A673 (cell line): ENCODE measurements at regions not wholly inside any gene's neighbourhood (a gene's known extent, or its start where the extent isn't known, plus 50 kb on each side); places are given as distances from the start of the nearest gene placed in this dataset.

ENCODE experiments used
- BruUV-seq: library from RNA; stranded (reverse); fragments of 400-500 nt; replicated peaks from 2 replicates; lab custom pipeline; 2021; lab: Mats Ljungman, UMichigan
- CTCF ChIA-PET: fragments of 300-600 bp; sonication (Branson Sonifier 250); formaldehyde crosslinking; loops from one replicate; lab custom pipeline; 2022; ENCODE audit warnings: antibody characterized with exemption; lab: Charles Lee
- POLR2A ChIA-PET: fragments of 300-600 bp; sonication (Branson Sonifier 250); formaldehyde crosslinking; loops from one replicate; lab custom pipeline; 2022; ENCODE audit warnings: antibody characterized with exemption; ENCODE audit not compliant: low non-redundant PET; lab: Charles Lee
- DNase-seq: peaks from one replicate; pipeline ENCODE4 v3.0.0-alpha.2; 2015; ENCODE audit warnings: low spot score
- H3K27ac ChIP-seq: fragments of 200-600 bp; sonication (generic); 2 replicates; pipeline ENCODE4 v1.5.1; 2016; ENCODE audit warnings: mixed run types, low read depth, mild to moderate bottlenecking, mixed read lengths, antibody characterized with exemption, low read length; ENCODE audit not compliant: poor library complexity, severe bottlenecking
- H3K27me3 ChIP-seq: fragments of 200-600 bp; sonication (generic); replicated peaks from 2 replicates; pipeline ENCODE4 v1.6.1; 2017; ENCODE audit warnings: mixed run types, low read depth, mild to moderate bottlenecking, mixed read lengths, antibody characterized with exemption, low read length; ENCODE audit not compliant: insufficient read depth, poor library complexity
- H3K36me3 ChIP-seq: fragments of 200-600 bp; sonication (generic); 2 replicates; pipeline ENCODE4 v1.6.1; 2016; ENCODE audit warnings: mixed run types, mild to moderate bottlenecking, mixed read lengths, antibody characterized with exemption, low read length; ENCODE audit not compliant: insufficient read depth, poor library complexity, severe bottlenecking
- H3K4me1 ChIP-seq: fragments of 200-600 bp; sonication (generic); 2 replicates; pipeline ENCODE4 v1.6.1; 2017; ENCODE audit warnings: mixed run types, mild to moderate bottlenecking, mixed read lengths, antibody characterized with exemption, low read length; ENCODE audit not compliant: insufficient read depth, poor library complexity, severe bottlenecking
- H3K4me3 ChIP-seq: fragments of 200-600 bp; sonication (generic); 2 replicates; pipeline ENCODE4 v1.5.1; 2016; ENCODE audit warnings: low read depth, mixed run types, mild to moderate bottlenecking, mixed read lengths, low read length; ENCODE audit not compliant: poor library complexity, severe bottlenecking
- H3K9me3 ChIP-seq: fragments of 200-600 bp; sonication (generic); 2 replicates; pipeline ENCODE4 v1.6.1; 2016; ENCODE audit warnings: mixed run types, low read depth, mild to moderate bottlenecking, mixed read lengths, antibody characterized with exemption, low read length; ENCODE audit not compliant: poor library complexity, severe bottlenecking
- CTCF ChIP-seq: fragments of 300-800, 200-600 bp; sonication (generic); conservative IDR thresholded peaks from 2 replicates; pipeline ENCODE4 v1.5.1; 2017; ENCODE audit warnings: low read depth, mild to moderate bottlenecking, antibody characterized with exemption, low read length, moderate library complexity, mixed read lengths
- EZH2 ChIP-seq: fragments of 200-600 bp; sonication (generic); IDR thresholded peaks from 2 replicates; pipeline ENCODE4 v1.6.1; 2017; ENCODE audit warnings: borderline replicate concordance, low read depth, mild to moderate bottlenecking, mixed read lengths, antibody characterized with exemption, low read length; ENCODE audit not compliant: poor library complexity, severe bottlenecking
- intact Hi-C: fragments of 100-400 bp; cut with micrococcal nuclease; formaldehyde crosslinking; loops from one replicate; pipeline ENCODE4 v1.10.0; 2022; ENCODE audit not compliant: unreplicated experiment

GRCh38 chr3:76585794-76586392 is 454.0 kb upstream of the ROBO2 start:
- TF ChIP-seq EZH2 = no peak
- peak; percentile 64 for TF ChIP-seq CTCF
- H3K4me1 ChIP-seq = no peaks in the 10 kb centered on the region
- H3K27me3 ChIP-seq = no peaks in the 10 kb centered on the region
- no peak overlapping the region for H3K4me3 ChIP-seq
- ChIA-PET CTCF (no interaction called here), POLR2A (no interaction called here)
- peak; percentile 27 for DNase-seq
- intact Hi-C loops = no loop called here
- BruUV-seq = no TSS peak
- H3K27ac ChIP-seq = no peak overlapping the region
- H3K36me3 ChIP-seq = no peaks in the 10 kb centered on the region
- H3K9me3 ChIP-seq = no peaks in the 10 kb centered on the region

GRCh38 chr3:76586471-76586870 is 453.4 kb upstream of the ROBO2 start:
- CTCF ChIA-PET = no interaction called here

GRCh38 chr3:76610150-76610549 is 429.7 kb upstream of the ROBO2 start:
- Histone ChIP-seq H3K27ac (no peak overlapping the region), H3K4me1 (no peaks in the 10 kb centered on the region), H3K4me3 (no peak overlapping the region), H3K36me3 (no peaks in the 10 kb centered on the region), H3K27me3 (no peaks in the 10 kb centered on the region), H3K9me3 (no peaks in the 10 kb centered on the region)
- CTCF ChIA-PET = no interaction called here
- no peak for DNase-seq
- intact Hi-C loops = no loop called here
- POLR2A ChIA-PET = no interaction called here
- TF ChIP-seq CTCF = no peak
- no peak for TF ChIP-seq EZH2
- BruUV-seq = no TSS peak

More at GRCh38 chr3:76586471-76586870, 453.4 kb upstream of the ROBO2 start:
- Histone ChIP-seq H3K4me1 (no peaks in the 10 kb centered on the region), H3K9me3 (no peaks in the 10 kb centered on the region), H3K27me3 (no peaks in the 10 kb centered on the region), H3K4me3 (no peak overlapping the region), H3K27ac (no peak overlapping the region), H3K36me3 (no peaks in the 10 kb centered on the region)
- intact Hi-C loops = no loop called here
- no peak for DNase-seq
- POLR2A ChIA-PET = no interaction called here
- no TSS peak for BruUV-seq
- TF ChIP-seq CTCF = no peak
- TF ChIP-seq EZH2 = no peak
